Activated CD4-positive, CD25-positive, alpha-beta regulatory T cell treated with anti-CD3 and anti-CD28 coated beads, Interleukin-2, amount 50 U/mL, for 24 hours (primary cell): ENCODE measurements at regions not wholly inside any gene's neighbourhood (a gene's known extent, or its start where the extent isn't known, plus 50 kb on each side); places are given as distances from the start of the nearest gene placed in this dataset.

Experiments used
- ATAC-seq, 2 donors: fragments of 150-1000 bp; cut with Tn5 transposase; one replicate each; pipeline ENCODE4 v1.10.0; 2021; ENCODE audit warnings: mild to moderate bottlenecking in 1 of 2, moderate library complexity in 1 of 2

DNA sequence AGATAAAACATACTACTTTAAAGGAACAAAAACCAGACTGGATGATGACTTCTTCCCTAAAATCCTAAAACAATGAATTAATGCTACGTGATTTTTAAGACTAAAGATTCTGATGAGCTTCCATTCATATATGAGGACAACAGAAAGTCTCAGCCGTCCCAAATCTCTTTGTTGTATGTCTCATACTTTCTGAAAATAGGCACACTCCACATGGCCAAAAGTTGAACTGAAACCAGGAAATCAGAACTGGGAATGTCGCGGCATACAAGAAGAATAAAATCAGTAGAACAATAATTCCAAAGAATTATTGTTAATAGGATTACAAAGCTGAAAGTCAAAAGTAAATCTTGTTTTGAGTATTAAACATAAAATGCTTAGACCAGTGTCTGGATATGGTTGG is 195.4 kb upstream of the GHITM start:
- no peak for ATAC-seq

DNA sequence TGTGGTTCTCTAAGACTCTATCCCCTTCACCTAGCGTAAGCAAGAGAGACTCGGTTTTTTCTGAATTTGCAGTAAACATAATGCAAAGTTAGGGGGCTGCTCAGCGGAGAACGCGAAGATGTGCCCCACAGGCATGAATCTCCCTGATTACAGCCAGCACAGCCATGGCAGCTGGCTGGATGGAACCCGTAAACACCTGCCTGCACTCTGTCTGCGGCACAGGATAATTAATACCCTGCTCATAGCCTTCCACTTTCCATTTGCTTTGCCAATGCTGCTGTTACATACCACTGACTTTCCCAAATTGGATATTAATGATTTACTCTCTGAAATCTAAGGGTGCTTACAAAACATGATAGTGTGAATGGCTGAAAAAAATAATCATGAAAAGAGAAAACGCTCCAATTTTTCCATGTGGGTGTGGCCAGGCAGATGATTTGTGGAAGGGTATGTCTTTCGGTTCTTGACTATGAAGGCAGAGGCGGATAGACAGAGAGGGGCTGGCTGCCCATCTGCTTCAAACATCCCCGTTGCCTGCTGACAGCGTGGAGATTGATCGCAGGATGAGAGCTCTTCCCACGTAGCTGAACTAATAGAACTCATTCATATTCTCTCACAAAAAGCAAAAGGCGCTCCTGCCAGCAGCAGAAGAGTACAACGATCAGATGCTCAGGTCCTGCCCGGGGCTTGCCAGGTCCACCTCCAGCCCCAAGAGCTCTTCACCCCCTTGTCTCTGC is 193.2 kb upstream of the GHITM start:
- ATAC-seq, result no peak

DNA sequence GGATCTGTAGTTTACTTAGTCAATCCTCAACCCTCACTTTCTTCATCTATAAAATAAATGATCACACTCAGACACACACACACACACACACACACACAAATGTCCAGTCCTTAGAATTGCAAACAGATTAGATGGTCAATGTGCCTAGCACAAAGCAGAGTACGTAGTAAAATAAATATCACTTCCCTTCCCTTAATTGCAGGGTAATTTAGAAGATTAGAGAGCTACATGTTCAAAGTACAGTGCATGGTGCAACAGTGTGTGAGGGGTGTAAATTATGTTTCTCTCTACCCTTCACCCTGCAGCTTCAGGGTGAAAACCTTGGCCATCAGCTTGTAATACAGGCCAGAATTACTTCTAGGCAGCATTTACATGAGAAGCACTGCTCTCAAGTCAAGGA is 187.0 kb upstream of the GHITM start:
- ATAC-seq, result no peak

DNA sequence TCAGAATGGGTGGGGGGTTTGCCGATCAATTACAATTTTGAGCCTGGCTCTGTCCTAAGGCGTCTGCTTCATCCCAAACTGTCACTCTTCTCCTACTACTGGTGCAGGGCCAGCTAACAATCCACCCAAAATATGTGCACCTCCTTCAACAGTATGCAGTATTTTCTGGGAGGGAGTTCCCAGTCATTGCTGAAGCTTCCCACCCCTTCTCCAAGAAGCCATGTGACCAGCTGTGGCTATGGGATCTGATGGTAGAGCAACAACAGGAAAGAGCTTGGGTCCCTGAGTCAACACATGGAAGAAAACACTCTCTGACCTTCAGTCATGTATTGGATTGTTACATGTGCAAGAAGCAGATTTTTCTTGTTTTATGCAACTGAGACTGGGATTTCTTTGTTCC is 185.7 kb upstream of the GHITM start:
- no peak for ATAC-seq

DNA sequence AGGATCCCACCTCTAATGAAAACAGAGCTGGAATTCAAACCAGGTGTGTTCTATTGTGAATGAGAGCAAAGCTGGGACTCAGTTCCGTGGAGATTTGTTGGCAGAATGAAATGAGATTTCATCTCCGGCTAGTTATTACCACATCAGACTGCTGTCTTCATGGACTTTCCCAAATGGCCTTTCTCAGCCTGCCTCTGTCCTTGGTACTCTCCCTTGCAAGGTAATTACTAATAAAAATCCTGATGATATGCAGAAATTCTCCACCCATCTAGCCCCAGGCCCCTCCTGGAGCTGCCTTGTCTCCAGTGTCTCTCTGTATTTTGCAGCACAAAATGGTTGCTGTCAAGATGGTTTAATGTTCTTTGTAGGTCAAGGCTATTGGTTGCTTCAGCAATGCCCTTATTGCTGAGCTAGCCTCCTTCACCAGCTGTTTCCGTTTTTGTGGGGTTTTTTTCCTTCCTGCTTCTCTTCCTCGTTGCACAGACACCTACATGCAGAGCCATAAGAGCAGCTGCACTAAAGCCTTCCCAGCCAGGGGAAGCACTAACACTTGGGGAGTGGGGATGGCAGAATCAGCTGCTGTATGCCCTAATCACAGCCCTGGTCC is 185.0 kb upstream of the GHITM start:
- no peak for ATAC-seq

DNA sequence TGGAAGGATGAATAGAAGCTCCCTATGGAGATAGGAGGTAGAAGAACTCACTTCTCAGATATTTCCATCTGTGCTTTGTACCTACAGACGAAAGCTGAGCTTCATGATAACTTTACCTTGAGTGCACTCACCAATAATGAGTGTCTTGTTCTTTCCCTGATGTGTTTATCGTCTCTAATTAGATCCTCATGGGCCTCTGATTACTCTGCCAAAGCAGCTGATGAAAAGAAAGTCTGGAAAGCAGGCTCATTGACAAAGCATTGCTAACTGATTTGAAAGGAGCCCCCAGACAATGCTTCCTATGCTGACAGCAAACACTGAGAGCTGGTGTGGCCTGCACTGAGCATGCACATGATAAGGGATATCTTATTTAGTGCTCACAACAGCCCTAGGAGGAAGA is 183.9 kb upstream of the GHITM start:
- ATAC-seq, result no peak

DNA sequence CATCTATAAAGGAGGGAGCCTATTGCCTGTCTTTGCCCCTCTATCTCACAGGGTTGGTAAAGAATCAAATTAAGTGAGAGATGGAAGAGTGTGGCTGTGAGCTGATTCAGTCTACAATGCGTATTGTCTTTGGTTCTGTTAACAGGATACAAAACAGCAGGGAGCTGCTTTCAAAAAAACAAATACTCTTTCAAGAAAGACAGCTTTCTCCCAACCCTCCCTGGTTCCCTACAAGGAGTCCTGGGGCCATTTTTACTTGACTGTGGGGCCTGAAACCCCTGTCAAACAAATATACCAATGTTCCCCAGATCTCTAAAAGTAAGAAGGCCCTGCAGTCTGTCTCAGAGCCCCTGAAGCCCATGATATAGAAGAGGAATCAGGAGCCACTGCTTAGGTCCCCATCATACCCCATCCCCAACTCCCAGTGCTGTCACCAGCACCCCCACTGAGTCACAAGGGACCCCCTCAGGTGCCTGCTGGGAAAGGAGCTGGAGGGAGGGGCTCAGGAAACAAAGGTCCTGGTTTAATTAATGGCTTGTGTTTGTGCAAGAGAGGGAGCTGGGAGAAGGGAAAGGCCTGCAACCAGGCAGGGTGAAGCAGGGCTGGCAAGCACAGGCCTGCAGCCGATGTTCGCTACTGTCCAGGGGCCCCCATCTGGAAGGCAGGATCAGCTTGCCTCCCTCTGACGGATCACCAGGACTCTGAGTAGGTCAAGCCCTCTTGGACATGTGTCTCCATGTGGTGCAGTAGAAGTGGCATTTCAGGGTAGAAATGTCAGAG is 182.0 kb upstream of the GHITM start:
- ATAC-seq, result no peak

DNA sequence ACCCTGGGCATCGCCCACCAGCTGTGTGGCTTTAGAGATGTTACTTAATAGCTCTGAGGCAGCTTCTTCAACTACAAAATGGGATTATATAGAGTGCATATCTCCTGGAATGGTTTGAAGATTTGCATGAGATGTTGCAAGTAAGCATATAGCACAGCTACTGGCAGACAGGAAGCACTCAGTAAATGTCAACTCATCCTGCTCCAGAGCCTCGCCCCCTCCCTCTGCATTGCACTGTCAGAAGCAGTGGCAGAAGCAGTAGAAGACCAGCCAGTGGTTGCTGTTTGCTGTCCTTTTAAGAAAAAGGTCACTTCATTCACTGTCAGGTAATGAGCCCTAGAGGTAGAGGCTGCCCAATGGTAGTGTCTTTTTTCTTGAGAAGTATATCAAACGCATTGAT is 180.0 kb upstream of the GHITM start:
- no peak for ATAC-seq

DNA sequence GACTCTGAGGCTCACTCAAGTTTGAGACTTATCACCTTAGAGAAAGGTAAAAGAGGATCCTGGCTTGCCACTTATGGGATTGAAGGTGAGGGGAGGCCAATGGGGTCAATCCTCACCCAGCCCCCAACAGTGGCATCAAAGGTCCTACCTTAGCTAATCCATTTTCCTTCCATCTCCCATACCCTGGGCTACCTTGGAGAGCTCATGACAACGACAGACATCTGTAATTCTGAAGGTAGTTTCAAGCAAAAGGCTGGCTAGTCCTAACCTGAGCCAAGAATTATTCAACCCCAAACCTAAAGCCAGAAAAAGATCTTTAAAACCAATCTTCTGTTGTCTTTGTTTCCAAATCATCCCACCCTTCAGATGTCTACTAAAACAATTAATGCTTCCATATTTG is 179.2 kb upstream of the GHITM start:
- no peak for ATAC-seq

DNA sequence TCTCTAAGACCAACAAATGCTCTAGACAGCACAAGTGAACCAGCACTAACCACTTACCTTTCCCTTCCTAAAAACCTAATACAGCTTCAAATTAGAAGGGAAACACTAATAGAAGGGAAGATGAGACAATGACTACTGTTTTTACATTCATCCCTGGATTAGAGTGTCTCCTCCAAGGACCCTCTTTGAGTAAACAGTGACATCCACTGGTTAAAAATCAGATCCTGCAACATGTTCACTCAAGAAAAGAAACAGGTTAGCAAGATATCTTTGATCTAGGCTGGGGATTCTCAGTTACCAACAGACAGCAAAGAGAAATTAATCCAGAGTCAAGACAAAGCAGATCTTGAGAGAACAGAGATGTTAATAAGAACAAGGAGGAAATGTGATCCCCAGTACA is 177.7 kb upstream of the GHITM start:
- no peak for ATAC-seq

DNA sequence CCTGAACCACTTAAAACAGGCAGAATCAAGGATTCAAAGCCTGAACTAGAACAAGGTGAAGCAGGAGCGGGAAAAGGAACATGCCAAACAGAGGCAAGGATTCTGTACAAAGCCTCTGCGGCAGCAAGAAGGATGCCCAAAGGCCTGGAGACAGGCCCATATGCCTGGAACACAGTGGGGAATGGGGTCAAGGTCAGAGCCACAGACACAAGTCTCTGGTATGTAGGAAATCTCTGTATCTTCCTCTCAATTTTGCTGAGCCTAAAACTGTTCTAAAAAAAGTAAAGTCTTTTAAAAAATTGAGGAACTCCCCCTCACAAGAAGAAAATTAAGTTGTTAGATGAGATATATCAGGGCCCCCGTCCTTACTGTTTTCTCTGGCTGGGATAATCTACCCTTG is 175.9 kb upstream of the GHITM start:
- ATAC-seq, result no peak

DNA sequence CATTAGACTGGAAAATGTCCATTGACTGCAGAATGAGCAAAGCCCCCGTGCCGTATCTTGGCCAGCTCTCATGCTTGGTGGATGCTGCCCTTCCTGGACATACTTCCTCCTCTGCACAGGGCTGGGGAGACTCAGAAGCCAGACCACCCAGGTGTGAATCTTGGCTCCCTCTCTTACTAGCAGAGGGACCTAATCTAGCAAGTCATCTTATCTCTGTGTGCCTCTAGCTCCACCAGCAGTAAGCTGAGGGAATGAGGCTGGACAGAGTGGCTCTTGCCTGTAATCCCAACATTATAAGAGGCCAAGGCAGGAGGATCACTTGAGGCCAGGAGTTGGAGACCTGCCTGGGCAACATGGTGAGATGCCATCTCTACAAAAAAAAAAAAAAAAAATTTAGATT is 173.8 kb upstream of the GHITM start:
- ATAC-seq, result no peak

DNA sequence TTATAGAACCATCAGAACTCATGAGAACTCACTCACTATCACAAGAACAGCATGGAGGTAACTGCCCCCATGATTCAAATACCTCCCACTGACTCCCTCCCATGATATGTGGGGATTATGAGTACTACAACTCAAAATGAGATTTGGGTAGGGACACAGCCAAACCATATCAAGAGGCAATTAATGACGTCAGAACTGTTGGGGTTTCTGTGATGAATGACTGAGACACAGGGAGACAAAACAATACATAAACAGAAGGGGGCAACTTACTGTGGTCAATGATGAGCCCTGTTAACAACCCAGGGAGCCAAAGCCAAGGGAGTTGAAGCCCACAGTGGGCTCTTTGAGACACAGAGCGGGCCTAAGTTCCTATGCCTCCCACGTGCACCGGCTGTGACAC is 171.3 kb upstream of the GHITM start:
- ATAC-seq, result no peak

DNA sequence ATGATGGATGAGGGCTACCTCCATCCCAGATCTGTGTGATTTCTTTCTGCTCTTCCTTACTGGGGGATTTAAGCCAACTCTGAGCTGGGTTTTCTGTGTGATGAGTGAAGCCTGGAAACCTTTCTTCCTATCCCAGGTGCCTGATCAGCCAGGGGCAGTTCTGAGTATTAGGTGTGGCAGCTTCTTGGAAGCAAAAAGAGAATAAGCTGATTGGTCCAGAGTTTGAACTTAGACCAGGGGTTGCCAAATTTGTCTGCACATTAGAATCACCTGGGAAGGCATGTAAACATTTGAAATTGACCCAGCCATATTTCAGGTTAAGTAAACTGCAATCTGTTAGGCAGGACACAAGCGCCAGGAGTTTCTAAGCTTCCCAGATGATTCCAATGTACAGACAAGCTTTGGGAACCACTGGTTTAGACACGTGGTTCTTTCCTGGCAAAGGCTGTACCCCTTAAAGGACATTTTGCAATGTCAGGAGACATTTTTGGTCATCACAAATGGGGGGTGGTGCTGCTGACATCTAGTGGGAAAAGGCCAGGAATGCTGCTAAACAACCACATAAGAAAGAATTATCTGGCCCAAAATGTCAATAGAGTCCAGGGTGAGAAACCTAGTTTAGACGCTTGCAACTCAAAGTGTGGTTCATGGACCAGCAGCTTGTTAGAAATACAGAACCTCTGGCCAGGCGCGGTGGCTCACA is 160.5 kb upstream of the GHITM start:
- no peak for ATAC-seq

DNA sequence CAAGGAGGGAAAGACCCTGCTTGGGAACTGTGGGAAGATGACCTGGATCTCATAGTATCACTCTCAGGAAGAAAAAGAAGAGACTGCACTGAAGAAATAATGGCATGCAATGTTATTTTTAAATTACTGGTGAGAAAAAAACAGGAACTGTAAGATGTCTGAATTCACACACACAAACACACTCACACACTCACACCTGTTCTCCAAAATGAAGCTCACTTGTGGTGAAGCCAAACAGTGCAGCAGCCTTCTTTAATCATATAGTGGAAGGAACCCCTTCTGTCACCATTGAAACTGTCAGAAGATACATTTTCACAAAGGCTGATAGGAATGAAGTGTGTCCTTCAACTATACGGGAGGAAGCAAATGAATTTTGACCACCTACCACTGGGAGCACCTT is 156.5 kb upstream of the GHITM start:
- ATAC-seq, result no peak

DNA sequence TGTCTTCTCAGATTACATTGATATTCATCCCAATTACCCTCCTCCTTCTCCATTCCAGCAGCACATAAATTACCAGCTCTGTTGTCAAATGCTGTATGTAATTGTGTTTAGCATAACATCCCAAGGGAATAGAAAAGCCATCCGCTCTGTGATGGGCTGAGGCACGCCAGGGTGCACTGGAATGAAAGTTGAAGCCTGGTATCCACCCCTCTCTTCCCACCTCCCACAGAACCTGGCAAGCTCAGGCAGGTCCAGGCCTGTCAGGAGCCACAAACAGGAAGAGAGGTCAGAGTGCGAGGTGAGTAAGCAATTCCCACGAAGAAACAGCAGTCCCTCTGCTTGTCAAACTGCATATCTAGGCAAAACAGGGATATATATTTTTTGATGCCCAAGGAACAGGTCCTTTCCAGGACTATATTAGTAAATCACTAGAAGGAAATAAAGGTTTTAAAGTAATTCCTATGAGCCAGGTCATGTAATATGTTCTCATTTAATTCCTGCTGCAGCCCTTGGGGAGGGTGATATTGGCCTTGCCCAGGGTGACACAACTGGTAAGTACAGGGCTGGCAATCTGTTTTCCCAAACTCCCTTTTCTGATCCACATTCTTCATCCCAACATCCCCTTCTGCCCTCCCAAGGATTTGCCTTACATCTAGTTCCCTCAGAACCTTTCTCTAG is 155.6 kb upstream of the GHITM start:
- ATAC-seq, result no peak

DNA sequence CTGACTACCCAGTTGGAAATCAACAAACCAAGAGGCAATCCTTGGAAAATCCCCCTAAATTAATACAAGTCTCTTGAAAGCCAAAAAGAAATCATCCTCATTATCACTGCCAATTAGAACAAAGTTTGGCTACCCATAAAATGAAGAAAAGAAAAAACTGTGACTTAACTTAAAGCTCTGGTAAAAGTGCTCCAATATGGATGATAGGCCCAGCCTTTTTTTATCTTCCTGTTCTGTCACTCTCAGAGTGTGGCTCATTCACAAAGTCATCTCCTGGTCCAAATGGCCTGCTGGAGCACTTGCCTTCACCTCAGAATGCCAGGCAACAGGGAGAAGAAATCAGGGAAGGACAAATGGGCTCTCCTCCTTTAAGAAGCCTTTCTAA is 155.1 kb upstream of the GHITM start:
- no peak for ATAC-seq

DNA sequence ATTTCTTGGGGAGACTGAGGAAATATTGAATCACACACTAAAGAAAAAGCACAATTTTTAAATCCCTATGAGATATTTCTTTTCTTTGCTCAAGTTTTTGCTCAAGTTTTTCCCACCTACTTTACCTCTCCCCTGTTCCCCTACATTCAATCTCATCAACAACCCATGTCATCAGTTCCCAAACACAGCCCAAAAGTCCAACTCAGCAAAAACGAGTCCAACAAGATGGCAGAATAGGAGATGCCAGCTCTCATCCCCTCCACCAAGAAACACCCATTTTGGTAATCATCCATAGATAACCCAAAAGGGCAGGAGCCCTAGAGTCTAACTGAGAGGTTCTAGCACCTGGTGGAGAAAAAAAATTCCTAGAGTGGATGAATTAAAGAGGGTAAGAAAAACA is 152.5 kb upstream of the GHITM start:
- no peak for ATAC-seq

DNA sequence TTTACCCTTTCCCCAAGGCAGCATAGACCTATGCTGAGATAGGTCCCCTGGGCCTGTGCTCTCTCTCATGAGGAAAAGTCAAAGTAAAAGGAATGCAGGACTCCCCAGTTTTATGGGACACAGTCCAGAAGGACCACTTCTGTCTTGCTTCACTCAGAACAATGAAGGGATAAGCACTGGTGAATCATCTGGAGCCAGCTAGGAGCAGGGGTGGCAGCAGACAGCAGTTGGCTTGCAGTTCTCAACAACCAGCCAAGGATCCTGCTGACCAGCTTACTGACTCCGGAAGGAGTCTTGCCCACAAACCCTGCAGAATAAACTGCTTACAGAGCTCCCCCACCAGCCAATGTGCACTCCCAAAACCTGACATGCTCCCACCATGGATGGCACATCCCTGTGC is 152.1 kb upstream of the GHITM start:
- ATAC-seq, result no peak

DNA sequence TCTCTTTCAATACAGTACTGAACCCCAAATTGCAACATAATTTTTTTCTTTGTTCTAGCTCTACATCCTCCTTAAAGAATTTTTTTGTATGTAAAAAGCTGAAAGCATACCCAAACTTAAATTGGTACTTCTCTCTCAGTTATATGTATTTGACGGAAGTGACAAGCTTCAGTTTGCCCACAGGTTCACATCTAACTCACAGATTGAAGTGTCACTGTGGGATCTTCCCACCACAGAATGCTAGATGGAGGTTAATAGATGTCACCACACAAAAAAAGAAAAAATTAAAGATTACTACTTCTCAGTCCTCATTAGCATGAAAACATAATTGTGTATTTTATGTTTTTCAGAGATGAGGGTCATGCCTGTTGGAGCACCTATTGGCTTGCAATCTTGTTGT is 150.9 kb upstream of the GHITM start:
- ATAC-seq, result no peak

DNA sequence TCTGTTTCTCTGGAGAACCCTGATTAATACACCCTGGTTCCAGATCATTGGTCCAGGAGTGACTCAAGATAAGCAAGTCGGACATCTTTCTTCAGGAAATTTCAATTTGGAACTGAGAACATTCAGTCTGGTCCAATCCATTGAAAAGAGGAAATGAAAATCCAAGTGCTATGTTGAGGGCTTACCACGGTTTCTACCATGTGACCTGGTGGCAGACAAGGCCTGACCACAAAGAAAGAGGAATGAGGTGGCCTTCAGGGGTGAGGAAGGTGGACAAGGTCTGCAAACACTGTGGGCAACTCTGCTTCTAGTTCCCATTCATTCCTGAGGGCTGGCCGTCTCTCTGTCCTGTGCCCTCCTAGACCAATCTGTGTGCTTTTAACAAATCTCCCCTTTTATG is 149.2 kb upstream of the GHITM start:
- ATAC-seq, result no peak

DNA sequence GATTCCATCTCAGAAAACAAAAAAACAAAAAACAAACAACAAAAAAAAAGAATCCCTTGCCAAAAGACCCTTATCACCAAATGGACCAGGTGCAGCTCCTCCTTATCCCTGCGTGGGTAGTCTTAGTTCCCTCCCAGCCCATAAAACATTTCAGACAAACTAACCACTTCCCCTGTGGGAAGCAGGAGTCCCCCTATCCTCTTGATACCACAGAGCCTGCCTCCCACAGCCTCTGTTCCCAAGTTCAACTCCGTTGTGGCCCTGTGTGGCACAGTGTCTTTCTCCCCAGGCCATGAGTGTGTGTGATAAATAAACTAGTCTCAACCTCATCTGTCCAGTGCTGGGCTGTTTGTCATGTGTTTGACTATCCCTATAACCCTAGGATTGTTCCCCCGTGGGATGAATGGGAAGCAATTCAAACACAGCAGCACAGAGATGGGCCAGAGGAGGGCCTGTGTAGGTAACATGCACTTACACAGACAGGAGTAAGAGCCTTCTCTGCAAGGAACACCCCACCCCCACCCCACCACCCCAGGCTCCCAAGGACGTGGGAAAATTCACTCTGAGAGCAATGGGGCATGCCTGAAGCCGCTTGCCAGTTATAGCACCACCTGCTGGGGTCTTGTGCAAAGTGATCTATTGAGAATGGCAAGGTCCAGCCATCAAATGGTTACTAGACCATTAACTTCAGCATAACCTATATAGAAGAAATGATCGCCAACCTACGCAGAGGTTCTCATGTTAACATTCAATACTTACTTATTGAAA is 147.1 kb upstream of the GHITM start:
- ATAC-seq, result no peak
